Endothelial cell (in vitro differentiated cells): ENCODE measurements at regions not wholly inside any gene's neighbourhood (a gene's known extent, or its start where the extent isn't known, plus 50 kb on each side); places are given as distances from the start of the nearest gene placed in this dataset.
"Not testable (repeated sequence)": the region's sequence is repeated elsewhere in the genome, so short reads cannot be mapped to it uniquely, and the experiment has no call there.

Experiments
- DNase-seq: peaks from one replicate; pipeline ENCODE4 v3.0.0; 2021; ENCODE audit warnings: low spot score
- H3K27ac Mint-ChIP-seq: one replicate; pipeline ENCODE4 v1.8.0; 2021; ENCODE audit warnings: mixed read lengths, inconsistent platforms; ENCODE audit not compliant: unreplicated experiment
- H3K27me3 Mint-ChIP-seq: one replicate; pipeline ENCODE4 v1.8.0; 2021; ENCODE audit warnings: mild to moderate bottlenecking, moderate library complexity, mixed read lengths, inconsistent platforms; ENCODE audit not compliant: unreplicated experiment
- H3K36me3 Mint-ChIP-seq: one replicate; pipeline ENCODE4 v1.8.0; 2021; ENCODE audit warnings: mild to moderate bottlenecking, low read depth, mixed read lengths, inconsistent platforms; ENCODE audit not compliant: unreplicated experiment
- H3K4me1 Mint-ChIP-seq: one replicate; pipeline ENCODE4 v1.8.0; 2021; ENCODE audit warnings: mild to moderate bottlenecking, mixed read lengths, inconsistent platforms; ENCODE audit not compliant: unreplicated experiment
- H3K4me3 Mint-ChIP-seq: one replicate; pipeline ENCODE4 v1.8.0; 2021; ENCODE audit warnings: mild to moderate bottlenecking, mixed read lengths, inconsistent platforms; ENCODE audit not compliant: unreplicated experiment
- H3K9me3 Mint-ChIP-seq: one replicate; pipeline ENCODE4 v1.8.0; 2021; ENCODE audit warnings: mixed read lengths, inconsistent platforms; ENCODE audit not compliant: unreplicated experiment

GRCh38 chr5:176066262-176066945 lies 98.3 kb upstream of the THOC3 start:
- H3K4me3 Mint-ChIP-seq, H3K4me1 Mint-ChIP-seq, H3K36me3 Mint-ChIP-seq, H3K27ac Mint-ChIP-seq, H3K27me3 Mint-ChIP-seq, H3K9me3 Mint-ChIP-seq, DNase-seq: not testable (repeated sequence)

GRCh38 chr5:176067162-176067561 lies 99.0 kb upstream of the THOC3 start:
- not testable (repeated sequence) for H3K9me3 Mint-ChIP-seq, DNase-seq, H3K27me3 Mint-ChIP-seq, H3K27ac Mint-ChIP-seq, H3K4me1 Mint-ChIP-seq, H3K4me3 Mint-ChIP-seq, H3K36me3 Mint-ChIP-seq

GRCh38 chr5:176067948-176068347 lies 99.8 kb upstream of the THOC3 start:
- not testable (repeated sequence) for H3K27me3 Mint-ChIP-seq, H3K4me3 Mint-ChIP-seq

GRCh38 chr5:176073996-176074571 lies 106.0 kb upstream of the THOC3 start:
- H3K27me3 Mint-ChIP-seq, H3K9me3 Mint-ChIP-seq, H3K4me1 Mint-ChIP-seq, DNase-seq, H3K36me3 Mint-ChIP-seq, H3K27ac Mint-ChIP-seq, H3K4me3 Mint-ChIP-seq: not testable (repeated sequence)

More at GRCh38 chr5:176067948-176068347, 99.8 kb upstream of the THOC3 start:
- not testable (repeated sequence) for H3K27ac Mint-ChIP-seq, H3K36me3 Mint-ChIP-seq, H3K9me3 Mint-ChIP-seq, DNase-seq, H3K4me1 Mint-ChIP-seq

- not testable (repeated sequence) for DNase-seq, H3K9me3 Mint-ChIP-seq, H3K27me3 Mint-ChIP-seq, H3K36me3 Mint-ChIP-seq, H3K4me3 Mint-ChIP-seq, H3K4me1 Mint-ChIP-seq, H3K27ac Mint-ChIP-seq
Measured at GRCh38 chr5:176083717-176084116, 115.6 kb upstream of the THOC3 start.

- not testable (repeated sequence) for H3K9me3 Mint-ChIP-seq, H3K27ac Mint-ChIP-seq, DNase-seq, H3K27me3 Mint-ChIP-seq, H3K36me3 Mint-ChIP-seq, H3K4me3 Mint-ChIP-seq, H3K4me1 Mint-ChIP-seq
Measured at GRCh38 chr5:176103083-176103482, 135.0 kb upstream of the THOC3 start.

GRCh38 chr5:176112888-176113287 lies 125.3 kb upstream of the SIMC1 start:
- H3K27ac Mint-ChIP-seq, H3K36me3 Mint-ChIP-seq, H3K4me1 Mint-ChIP-seq, H3K27me3 Mint-ChIP-seq, H3K4me3 Mint-ChIP-seq, H3K9me3 Mint-ChIP-seq, DNase-seq: not testable (repeated sequence)

- not testable (repeated sequence) for H3K9me3 Mint-ChIP-seq, H3K27ac Mint-ChIP-seq, DNase-seq, H3K4me3 Mint-ChIP-seq, H3K4me1 Mint-ChIP-seq, H3K27me3 Mint-ChIP-seq, H3K36me3 Mint-ChIP-seq
Measured at GRCh38 chr5:176113673-176114335, 124.4 kb upstream of the SIMC1 start.

GRCh38 chr5:176114825-176115224 lies 123.4 kb upstream of the SIMC1 start:
- not testable (repeated sequence) for H3K36me3 Mint-ChIP-seq, H3K4me1 Mint-ChIP-seq, DNase-seq, H3K9me3 Mint-ChIP-seq, H3K27me3 Mint-ChIP-seq, H3K4me3 Mint-ChIP-seq, H3K27ac Mint-ChIP-seq

GRCh38 chr5:176117699-176118238 lies 120.5 kb upstream of the SIMC1 start:
- not testable (repeated sequence) for H3K4me1 Mint-ChIP-seq, H3K36me3 Mint-ChIP-seq, H3K9me3 Mint-ChIP-seq

GRCh38 chr5:176122361-176122760 lies 115.9 kb upstream of the SIMC1 start:
- H3K36me3 Mint-ChIP-seq, H3K27ac Mint-ChIP-seq, H3K27me3 Mint-ChIP-seq, DNase-seq, H3K4me3 Mint-ChIP-seq, H3K4me1 Mint-ChIP-seq, H3K9me3 Mint-ChIP-seq: not testable (repeated sequence)

More at GRCh38 chr5:176117699-176118238, 120.5 kb upstream of the SIMC1 start:
- not testable (repeated sequence) for H3K27me3 Mint-ChIP-seq, H3K27ac Mint-ChIP-seq, H3K4me3 Mint-ChIP-seq, DNase-seq

- not testable (repeated sequence) for H3K4me1 Mint-ChIP-seq, H3K9me3 Mint-ChIP-seq
Measured at GRCh38 chr5:176124120-176124519, 114.1 kb upstream of the SIMC1 start.

More at GRCh38 chr5:176124120-176124519, 114.1 kb upstream of the SIMC1 start:
- DNase-seq, H3K4me3 Mint-ChIP-seq, H3K36me3 Mint-ChIP-seq, H3K27me3 Mint-ChIP-seq, H3K27ac Mint-ChIP-seq: not testable (repeated sequence)
